A549 (cell line): ENCODE measurements at regions not wholly inside any gene's neighbourhood (a gene's known extent, or its start where the extent isn't known, plus 50 kb on each side); places are given as distances from the start of the nearest gene placed in this dataset.
"Not testable (repeated sequence)": the region's sequence is repeated elsewhere in the genome, so short reads cannot be mapped to it uniquely, and the experiment has no call there.

ENCODE experiments used
- ATAC-seq, 2 experiments: fragments of 200-7000 bp in 1 of 2; fragments of >200 bp in 1 of 2; cut with Nextera tagmentation in 1 of 2; cut with Tn5 transposase in 1 of 2; 3 replicates each; pipeline versions ENCODE4 v1.8.0 to v1.9.1; 2018 to 2020; ENCODE audit warnings: mild to moderate bottlenecking in 1 of 2, moderate library complexity in 1 of 2
- CTCF ChIA-PET: fragments of 300-600 bp; sonication (Branson Sonifier 250); formaldehyde crosslinking; extraction: SDS; loops from one replicate; lab custom pipeline; 2021; ENCODE audit warnings: antibody characterized with exemption, inconsistent platforms; lab: Yijun Ruan, JAX
- POLR2A ChIA-PET: fragments of 350-600 bp; formaldehyde crosslinking; extraction: SDS; loops from one replicate; lab custom pipeline; 2021; ENCODE audit warnings: antibody characterized with exemption, inconsistent platforms; lab: Yijun Ruan, JAX
- DNase-seq, 2 experiments: peaks; one replicate each; pipeline versions ENCODE4 v3.0.0 to v3.0.0-alpha.2; 2011 to 2016; ENCODE audit warnings: low read depth in 1 of 2, low spot score in 1 of 2
- FAIRE-seq: peaks from 2 replicates; lab custom pipeline; 2011; peaks lifted over from hg19 to GRCh38; lab: Jason Lieb, UNC
- H3K27ac ChIP-seq, 2 experiments: fragments of >200 bp; sonication (Bioruptor Twin); formaldehyde crosslinking; 3 replicates each; pipeline ENCODE4 v1.5.1; 2016 to 2017
- H3K4me1 ChIP-seq: fragments of >200 bp; sonication (Bioruptor Twin); formaldehyde crosslinking; 3 replicates; pipeline ENCODE4 v1.6.1; 2016
- H3K4me2 ChIP-seq: fragments of >200 bp; sonication (Bioruptor Twin); formaldehyde crosslinking; 3 replicates; pipeline ENCODE4 v1.6.1; 2016
- H3K4me3 ChIP-seq: fragments of >200 bp; sonication (Bioruptor Twin); formaldehyde crosslinking; 3 replicates; pipeline ENCODE4 v1.5.1; 2016
- H3K9me3 ChIP-seq: fragments of >200 bp; sonication (Bioruptor Twin); formaldehyde crosslinking; 3 replicates; pipeline ENCODE4 v1.6.1; 2016
- ATOH8 ChIP-seq: fragments of 250-450 bp; sonication (Bioruptor Pico); IDR thresholded peaks from 2 replicates; pipeline ENCODE4 v1.5.0; 2020; ENCODE audit warnings: low read depth, mild to moderate bottlenecking, moderate library complexity
- BCL3 ChIP-seq: fragments of >200 bp; sonication (Bioruptor Twin); formaldehyde crosslinking; IDR thresholded peaks from 3 replicates; pipeline ENCODE4 v1.6.1; 2016
- CHD4 ChIP-seq: fragments of 200-600 bp; sonication (generic); IDR thresholded peaks from 2 replicates; pipeline ENCODE4 v1.6.1; 2016; ENCODE audit warnings: antibody characterized with exemption, mild to moderate bottlenecking, borderline replicate concordance
- CTCF ChIP-seq: fragments of >200 bp; sonication (Bioruptor Twin); formaldehyde crosslinking; IDR thresholded peaks from 3 replicates; pipeline ENCODE4 v1.5.1; 2016
- ELK1 ChIP-seq: fragments of 150-350 bp; IDR thresholded peaks from 2 replicates; pipeline ENCODE4 v1.6.1; 2014; ENCODE audit warnings: low read depth, mild to moderate bottlenecking, low read length
- HEYL ChIP-seq: fragments of 250-450 bp; sonication (Bioruptor Pico); IDR thresholded peaks from 2 replicates; pipeline ENCODE4 v1.8.0; 2021; ENCODE audit warnings: mild to moderate bottlenecking, moderate library complexity
- HMGXB4 ChIP-seq: fragments of 250-450 bp; sonication (Bioruptor Pico); IDR thresholded peaks from 2 replicates; pipeline ENCODE4 v1.5.0; 2021; ENCODE audit warnings: mild to moderate bottlenecking, moderate library complexity, borderline replicate concordance
- HOXA7 ChIP-seq: fragments of 250-450 bp; sonication (Bioruptor Pico); IDR thresholded peaks from 2 replicates; pipeline ENCODE4 v1.5.0; 2020; ENCODE audit warnings: mild to moderate bottlenecking, moderate library complexity
- JUNB ChIP-seq: fragments of >200 bp; sonication (Bioruptor Twin); formaldehyde crosslinking; IDR thresholded peaks from 2 replicates; pipeline ENCODE4 v1.6.1; 2016
- KDM1A ChIP-seq: fragments of 200-600 bp; sonication (generic); IDR thresholded peaks from 2 replicates; pipeline ENCODE4 v1.6.1; 2016; ENCODE audit warnings: low read depth, mild to moderate bottlenecking
- NFE2L2 ChIP-seq: fragments of 150-350 bp; conservative IDR thresholded peaks from 2 replicates; pipeline ENCODE4 v1.6.1; 2014; ENCODE audit warnings: low read length
- NPAS2 ChIP-seq: fragments of 250-450 bp; sonication (Bioruptor Pico); IDR thresholded peaks from 2 replicates; pipeline ENCODE4 v1.8.0; 2022; ENCODE audit warnings: mild to moderate bottlenecking, moderate library complexity, borderline replicate concordance
- RARB ChIP-seq: fragments of 250-450 bp; sonication (Bioruptor Pico); IDR thresholded peaks from 2 replicates; pipeline ENCODE4 v1.8.0; 2021; ENCODE audit warnings: mild to moderate bottlenecking, moderate library complexity
- REST ChIP-seq: fragments of 200-600 bp; sonication (generic); IDR thresholded peaks from 2 replicates; pipeline ENCODE4 v1.6.1; 2016; ENCODE audit warnings: antibody characterized with exemption, mild to moderate bottlenecking, moderate library complexity
- RNF2 ChIP-seq: fragments of 200-600 bp; sonication (generic); IDR thresholded peaks from 2 replicates; pipeline ENCODE4 v1.6.1; 2016; ENCODE audit warnings: low read depth, mild to moderate bottlenecking, antibody characterized with exemption, moderate library complexity, borderline replicate concordance
- ZC3H11A ChIP-seq: fragments of 450-650 bp; IDR thresholded peaks from 2 replicates; pipeline ENCODE4 v1.6.1; 2014; ENCODE audit warnings: antibody characterized with exemption, mild to moderate bottlenecking
- ZFP36 ChIP-seq: fragments of 450-650 bp; IDR thresholded peaks from 2 replicates; pipeline ENCODE4 v1.6.1; 2014; ENCODE audit warnings: borderline replicate concordance; ENCODE audit not compliant: partially characterized antibody
- WGBS: methylation state at CpG from one replicate; pipeline ENCODE4 v1.1.6; 2017; ENCODE audit errors: missing lambda C conversion rate; 5-methylcytosine and 5-hydroxymethylcytosine counted together

GRCh38 chr2:17206771-17207170 is 311.5 kb downstream of the RAD51AP2 start:
- H3K9me3 ChIP-seq: no peaks in the 10 kb centered on the region
- no peak overlapping the region for H3K27ac ChIP-seq
- ATAC-seq: no peak
- CTCF ChIA-PET: no interaction called here
- H3K4me3 ChIP-seq: no peak overlapping the region
- no peak for FAIRE-seq
- no peak for DNase-seq
- H3K4me2 ChIP-seq: no peak overlapping the region
- TF ChIP-seq REST: no peak
- TF ChIP-seq CHD4: no peak
- TF ChIP-seq ELK1: no peak
- no peak for TF ChIP-seq CTCF
- no peak for TF ChIP-seq BCL3
- no peak for TF ChIP-seq JUNB
- no peak for TF ChIP-seq HEYL (CRISPR knock-in tag)
- no peak for TF ChIP-seq KDM1A
- TF ChIP-seq NPAS2: no peak
- no peaks in the 10 kb centered on the region for H3K4me1 ChIP-seq
- POLR2A ChIA-PET: no interaction called here

GRCh38 chr2:17204214-17204613 is 314.0 kb downstream of the RAD51AP2 start:
- FAIRE-seq, CTCF ChIA-PET, DNase-seq, H3K4me2 ChIP-seq, H3K4me3 ChIP-seq, H3K9me3 ChIP-seq, H3K27ac ChIP-seq, H3K4me1 ChIP-seq, ATAC-seq: not testable (repeated sequence)
- WGBS: 63% methylated on average over 1 of the region's 1 CpG
- POLR2A ChIA-PET: interaction anchor here (0.6 kb wide), 1 partner anchor 40 kb away, joined by 3 read pairs; no protein-coding TSS in a partner anchor

- H3K27ac ChIP-seq, DNase-seq, POLR2A ChIA-PET, H3K9me3 ChIP-seq, CTCF ChIA-PET, H3K4me1 ChIP-seq, H3K4me3 ChIP-seq, FAIRE-seq, H3K4me2 ChIP-seq, ATAC-seq: not testable (repeated sequence)
- WGBS: 36% methylated on average over 4 of the region's 4 CpGs
Measured at GRCh38 chr2:17202628-17203027, 315.6 kb downstream of the RAD51AP2 start.

GRCh38 chr2:17199741-17200140 is 318.5 kb downstream of the RAD51AP2 start:
- CTCF ChIA-PET: no interaction called here
- no peak overlapping the region for H3K4me2 ChIP-seq
- H3K9me3 ChIP-seq: no peaks in the 10 kb centered on the region
- ATAC-seq (no peak), DNase-seq (no peak), FAIRE-seq (no peak)
- H3K4me1 ChIP-seq: no peaks in the 10 kb centered on the region
- H3K27ac ChIP-seq: no peak overlapping the region
- WGBS: 31% methylated on average over 3 of the region's 3 CpGs
- H3K4me3 ChIP-seq: no peak overlapping the region
- POLR2A ChIA-PET: no interaction called here
- no peak for TF ChIP-seq RARB (CRISPR knock-in tag)
- no peak for TF ChIP-seq ZFP36
- no peak for TF ChIP-seq RNF2
- TF ChIP-seq HMGXB4 (CRISPR knock-in tag): no peak
- TF ChIP-seq ZC3H11A: no peak
- TF ChIP-seq ATOH8 (CRISPR knock-in tag): no peak
- no peak for TF ChIP-seq HOXA7 (CRISPR knock-in tag)
- no peak for TF ChIP-seq HEYL (CRISPR knock-in tag)
- no peak for TF ChIP-seq NFE2L2
